ENCODE measurements at regions not wholly inside any gene's neighbourhood (a gene's known extent, or its start where the extent isn't known, plus 50 kb on each side); places are given as distances from the start of the nearest gene placed in this dataset.
"Not testable (repeated sequence)": the region's sequence is repeated elsewhere in the genome, so short reads cannot be mapped to it uniquely, and the experiment has no call there.

- in situ Hi-C loops (cut with MboI; ENCODE audit: low sequenced_read_pairs) = no loop called here
These were observed 1290.3 kb downstream of the XPNPEP1 start for GRCh38 chr10:108633046-108633445.

GRCh38 chr10:108632144-108632543, 1291.2 kb downstream of the XPNPEP1 start:
- in situ Hi-C loops (cut with MboI; ENCODE audit: low sequenced_read_pairs) = no loop called here

- in situ Hi-C loops (cut with MboI; ENCODE audit: low sequenced_read_pairs) = no loop called here
These were observed 1292.0 kb downstream of the XPNPEP1 start for GRCh38 chr10:108631332-108631731.

GRCh38 chr10:108629834-108630233, 1293.5 kb downstream of the XPNPEP1 start:
- in situ Hi-C loops (cut with MboI; ENCODE audit: low sequenced_read_pairs) = no loop called here

GRCh38 chr10:108624052-108624451, 1299.3 kb downstream of the XPNPEP1 start:
- in situ Hi-C loops (cut with MboI; ENCODE audit: low sequenced_read_pairs) = no loop called here

- in situ Hi-C loops (cut with MboI; ENCODE audit: low sequenced_read_pairs) = no loop called here
These were observed 1302.3 kb downstream of the XPNPEP1 start for GRCh38 chr10:108620821-108621534.

- in situ Hi-C loops (cut with MboI; ENCODE audit: low sequenced_read_pairs) = no loop called here
These were observed 1306.6 kb downstream of the XPNPEP1 start for GRCh38 chr10:108616559-108617285.

- in situ Hi-C loops (cut with MboI; ENCODE audit: low sequenced_read_pairs) = no loop called here
These were observed 1307.6 kb downstream of the XPNPEP1 start for GRCh38 chr10:108615576-108616320.

GRCh38 chr10:108612485-108612884, 1310.8 kb downstream of the XPNPEP1 start:
- in situ Hi-C loops (cut with MboI; ENCODE audit: low sequenced_read_pairs) = no loop called here

GRCh38 chr10:108608860-108609259, 1314.5 kb downstream of the XPNPEP1 start:
- in situ Hi-C loops (cut with MboI; ENCODE audit: low sequenced_read_pairs) = no loop called here

- in situ Hi-C loops (cut with MboI; ENCODE audit: low sequenced_read_pairs) = no loop called here
These were observed 1321.5 kb downstream of the XPNPEP1 start for GRCh38 chr10:108601851-108602250.

- in situ Hi-C loops (cut with MboI; ENCODE audit: low sequenced_read_pairs) = not testable (repeated sequence)
These were observed 1322.8 kb downstream of the XPNPEP1 start for GRCh38 chr10:108600511-108600910.

GRCh38 chr10:108599317-108599716, 1324.0 kb downstream of the XPNPEP1 start:
- in situ Hi-C loops (cut with MboI; ENCODE audit: low sequenced_read_pairs) = not testable (repeated sequence)

GRCh38 chr10:108598831-108599230, 1324.5 kb downstream of the XPNPEP1 start:
- in situ Hi-C loops (cut with MboI; ENCODE audit: low sequenced_read_pairs) = no loop called here

GRCh38 chr10:108598320-108598695, 1325.0 kb downstream of the XPNPEP1 start:
- in situ Hi-C loops (cut with MboI; ENCODE audit: low sequenced_read_pairs) = no loop called here

GRCh38 chr10:108597657-108598319, 1325.5 kb downstream of the XPNPEP1 start:
- in situ Hi-C loops (cut with MboI; ENCODE audit: low sequenced_read_pairs) = no loop called here

GRCh38 chr10:108597031-108597430, 1326.3 kb downstream of the XPNPEP1 start:
- in situ Hi-C loops (cut with MboI; ENCODE audit: low sequenced_read_pairs) = no loop called here

GRCh38 chr10:108592956-108593355, 1330.4 kb downstream of the XPNPEP1 start:
- in situ Hi-C loops (cut with MboI; ENCODE audit: low sequenced_read_pairs) = no loop called here

GRCh38 chr10:108591417-108591816, 1331.9 kb downstream of the XPNPEP1 start:
- in situ Hi-C loops (cut with MboI; ENCODE audit: low sequenced_read_pairs) = no loop called here

GRCh38 chr10:108586424-108586823, 1336.9 kb downstream of the XPNPEP1 start:
- in situ Hi-C loops (cut with MboI; ENCODE audit: low sequenced_read_pairs) = no loop called here

GRCh38 chr10:108583877-108584276, 1339.4 kb downstream of the XPNPEP1 start:
- in situ Hi-C loops (cut with MboI; ENCODE audit: low sequenced_read_pairs) = no loop called here
